H1 (cell line): ENCODE measurements at regions not wholly inside any gene's neighbourhood (a gene's known extent, or its start where the extent isn't known, plus 50 kb on each side); places are given as distances from the start of the nearest gene placed in this dataset.

ENCODE experiments used
- CTCF ChIA-PET: fragments of 300-600 bp; sonication (Branson Sonifier 250); formaldehyde crosslinking; loops from one replicate; lab custom pipeline; 2021; ENCODE audit not compliant: partially characterized antibody; lab: Charles Lee
- POLR2A ChIA-PET: fragments of 300-600 bp; sonication (Branson Sonifier 250); formaldehyde crosslinking; loops from one replicate; lab custom pipeline; 2021; ENCODE audit warnings: inconsistent platforms; ENCODE audit not compliant: partially characterized antibody; lab: Charles Lee
- DNase-seq, 2 experiments: peaks; one replicate each; pipeline versions ENCODE4 v3.0.0 to v3.0.0-alpha.2; 2010 to 2022; ENCODE audit warnings: low spot score in 2 of 2, low read depth in 1 of 2, mixed read lengths in 1 of 2
- FAIRE-seq: peaks from 2 replicates; lab custom pipeline; 2011; peaks lifted over from hg19 to GRCh38; lab: Jason Lieb, UNC
- H2AFZ ChIP-seq: 2 replicates; pipeline ENCODE4 v1.8.1; 2012; ENCODE audit warnings: low read length, inconsistent platforms
- H2AK5ac ChIP-seq: 2 replicates; pipeline ENCODE4 v1.6.1; 2013; ENCODE audit warnings: low read depth, low read length
- H2BK120ac ChIP-seq: replicated peaks from 2 replicates; pipeline ENCODE3; 2013; ENCODE audit warnings: low read depth, low read length, inconsistent platforms
- H2BK12ac ChIP-seq: 2 replicates; pipeline ENCODE4 v1.6.1; 2013; ENCODE audit warnings: low read depth, low read length
- H2BK15ac ChIP-seq: 2 replicates; pipeline ENCODE4 v1.6.1; 2013; ENCODE audit warnings: low read length
- H2BK20ac ChIP-seq: 2 replicates; pipeline ENCODE4 v1.6.1; 2013; ENCODE audit warnings: low read length
- H2BK5ac ChIP-seq: 2 replicates; pipeline ENCODE4 v1.6.1; 2013; ENCODE audit warnings: low read depth, low read length
- H3K14ac ChIP-seq: 2 replicates; pipeline ENCODE4 v1.6.1; 2013; ENCODE audit warnings: inconsistent platforms; ENCODE audit not compliant: insufficient read length
- H3K18ac ChIP-seq: 2 replicates; pipeline ENCODE4 v1.6.1; 2013; ENCODE audit warnings: low read length; ENCODE audit errors: extremely low read depth
- H3K23ac ChIP-seq: 2 replicates; pipeline ENCODE4 v1.6.1; 2013; ENCODE audit warnings: inconsistent platforms; ENCODE audit not compliant: insufficient read length
- H3K23me2 ChIP-seq: 2 replicates; pipeline ENCODE4 v1.6.1; 2013; ENCODE audit warnings: low read depth, low read length
- H3K27ac ChIP-seq: 2 replicates; pipeline ENCODE4 v1.6.1; 2011; ENCODE audit warnings: low read depth, low read length, inconsistent platforms
- H3K27me3 ChIP-seq, 4 experiments: replicated peaks in 1 of 4; 1 replicate in 1 of 4; 2 replicates in 3 of 4; pipeline versions ENCODE4 v1.6.1 to v1.8.1; 2011 to 2013; ENCODE audit warnings: low read length in 3 of 4, mild to moderate bottlenecking in 3 of 4, inconsistent platforms in 2 of 4, mixed read lengths in 2 of 4, moderate library complexity in 1 of 4; ENCODE audit not compliant: control insufficient read depth in 3 of 4, insufficient read depth in 3 of 4; ENCODE audit errors: extremely low read depth in 1 of 4
- H3K36me3 ChIP-seq, 4 experiments: 2 replicates each; pipeline versions ENCODE4 v1.6.1 to v1.8.1; 2011 to 2013; ENCODE audit warnings: mild to moderate bottlenecking in 4 of 4, low read length in 3 of 4, moderate library complexity in 2 of 4, control low read depth in 1 of 4, inconsistent platforms in 1 of 4; ENCODE audit not compliant: insufficient read depth in 4 of 4, control insufficient read depth in 2 of 4
- H3K4ac ChIP-seq: replicated peaks from 2 replicates; pipeline ENCODE3; 2013; ENCODE audit warnings: low read length, low read depth, mixed read lengths, inconsistent platforms; ENCODE audit not compliant: insufficient read length
- H3K4me1 ChIP-seq, 4 experiments: replicated peaks in 1 of 4; 1 replicate in 1 of 4; 2 replicates in 3 of 4; pipeline versions ENCODE4 v1.6.1 to v1.8.1; 2011 to 2013; ENCODE audit warnings: low read length in 3 of 4, inconsistent platforms in 2 of 4, mixed read lengths in 1 of 4; ENCODE audit not compliant: insufficient read depth in 4 of 4, control insufficient read depth in 3 of 4
- H3K4me2 ChIP-seq, 2 experiments: 2 replicates each; pipeline versions ENCODE4 v1.6.1 to v1.8.1; 2011 to 2013; ENCODE audit warnings: low read depth in 2 of 2, low read length in 2 of 2, control low read depth in 1 of 2, inconsistent platforms in 1 of 2, mild to moderate bottlenecking in 1 of 2; ENCODE audit not compliant: insufficient read depth in 1 of 2
- H3K4me3 ChIP-seq, 4 experiments: fragments of 200-600, 300-600 bp in 1 of 4; sonication (generic), shearing (Covaris generic), sonication (Bioruptor Twin) in 1 of 4; 2 replicates each; pipeline versions ENCODE4 v1.5.1 to v1.8.1; 2011 to 2016; ENCODE audit warnings: low read length in 4 of 4, low read depth in 3 of 4, control low read depth in 2 of 4, inconsistent platforms in 2 of 4, mild to moderate bottlenecking in 2 of 4, mixed read lengths in 1 of 4, moderate library complexity in 1 of 4; ENCODE audit not compliant: insufficient read depth in 2 of 4; ENCODE audit errors: extremely low read depth in 1 of 4
- H3K56ac ChIP-seq: replicated peaks from 2 replicates; pipeline ENCODE3; 2013; ENCODE audit warnings: low read depth, mild to moderate bottlenecking, mixed read lengths, low read length, inconsistent platforms; ENCODE audit not compliant: insufficient read length
- H3K79me1 ChIP-seq: 2 replicates; pipeline ENCODE4 v1.6.1; 2013; ENCODE audit warnings: low read depth, low read length, control low read depth
- H3K79me2 ChIP-seq, 2 experiments: 2 replicates each; pipeline versions ENCODE4 v1.6.1 to v1.8.1; 2012 to 2013; ENCODE audit warnings: low read length in 2 of 2, mild to moderate bottlenecking in 2 of 2, inconsistent platforms in 1 of 2; ENCODE audit not compliant: insufficient read depth in 2 of 2, control insufficient read depth in 1 of 2
- H3K9ac ChIP-seq, 4 experiments: replicated peaks in 1 of 4; 1 replicate in 1 of 4; 2 replicates in 3 of 4; pipeline versions ENCODE4 v1.6.1 to v1.8.1; 2011 to 2013; ENCODE audit warnings: low read depth in 3 of 4, low read length in 3 of 4, control low read depth in 2 of 4, mild to moderate bottlenecking in 2 of 4, moderate library complexity in 2 of 4, inconsistent platforms in 1 of 4; ENCODE audit errors: extremely low read depth in 1 of 4
- H3K9me3 ChIP-seq, 2 experiments: 2 replicates each; pipeline versions ENCODE4 v1.6.1 to v1.8.1; 2012 to 2013; ENCODE audit warnings: mild to moderate bottlenecking in 2 of 2, moderate library complexity in 2 of 2, control low read depth in 1 of 2, inconsistent platforms in 1 of 2, low read depth in 1 of 2, low read length in 1 of 2, mixed read lengths in 1 of 2; ENCODE audit not compliant: insufficient read depth in 2 of 2
- H4K20me1 ChIP-seq, 2 experiments: replicated peaks in 1 of 2; 2 replicates each; pipeline versions ENCODE3 to v1.8.1; 2011 to 2013; ENCODE audit warnings: inconsistent platforms in 2 of 2, low read length in 2 of 2, mild to moderate bottlenecking in 1 of 2; ENCODE audit not compliant: insufficient read depth in 2 of 2, control insufficient read depth in 1 of 2
- H4K5ac ChIP-seq: 2 replicates; pipeline ENCODE4 v1.6.1; 2013; ENCODE audit warnings: low read length, low read depth, mixed read lengths, inconsistent platforms; ENCODE audit not compliant: insufficient read length
- H4K8ac ChIP-seq: 2 replicates; pipeline ENCODE4 v1.8.0; 2013; ENCODE audit warnings: mild to moderate bottlenecking, moderate library complexity, low read length, inconsistent platforms; ENCODE audit not compliant: insufficient read depth; ENCODE audit errors: extremely low read depth
- H4K91ac ChIP-seq: replicated peaks from 2 replicates; pipeline ENCODE3; 2013; ENCODE audit warnings: low read length, mixed read lengths, inconsistent platforms; ENCODE audit not compliant: insufficient read length
- CBX5 ChIP-seq: fragments of 300-800, 300-1000 bp; sonication (generic); IDR thresholded peaks from 2 replicates; pipeline ENCODE4 v1.7.1; 2016; ENCODE audit warnings: antibody characterized with exemption, low read length, low read depth
- CBX8 ChIP-seq: fragments of 300-800, 300-1000 bp; sonication (generic); IDR thresholded peaks from 2 replicates; pipeline ENCODE4 v1.7.1; 2016; ENCODE audit warnings: low read depth, low read length, borderline replicate concordance
- CEBPB ChIP-seq: IDR thresholded peaks from 2 replicates; pipeline ENCODE4 v1.6.1; 2012; ENCODE audit warnings: low read depth, low read length
- CTBP2 ChIP-seq: IDR thresholded peaks from 2 replicates; pipeline ENCODE4 v1.7.0; 2011; ENCODE audit warnings: borderline replicate concordance, mild to moderate bottlenecking, moderate library complexity, mixed read lengths, low read length; ENCODE audit not compliant: insufficient read depth, insufficient read length
- EZH2 ChIP-seq: fragments of 200-600 bp; sonication (generic); IDR thresholded peaks from 2 replicates; pipeline ENCODE4 v1.7.1; 2012; ENCODE audit warnings: low read depth, mild to moderate bottlenecking, moderate library complexity, low read length, inconsistent platforms; ENCODE audit not compliant: severe bottlenecking
- FOSL1 ChIP-seq: IDR thresholded peaks from 2 replicates; pipeline ENCODE4 v1.6.1; 2011; ENCODE audit warnings: mild to moderate bottlenecking, low read depth, low read length, moderate library complexity; ENCODE audit not compliant: insufficient read depth
- GTF2F1 ChIP-seq: IDR thresholded peaks from 2 replicates; pipeline ENCODE4 v1.6.1; 2012; ENCODE audit warnings: low read depth, low read length, improper control_type of control experiment, borderline replicate concordance
- JUND ChIP-seq: IDR thresholded peaks from 2 replicates; pipeline ENCODE4 v1.6.1; 2011; ENCODE audit warnings: mild to moderate bottlenecking, improper control_type of control experiment, low read length
- TBP ChIP-seq: IDR thresholded peaks from 2 replicates; pipeline ENCODE4 v1.6.1; 2011; ENCODE audit warnings: low read depth, low read length, improper control_type of control experiment
- WGBS, 2 experiments: shearing (Covaris generic) in 1 of 2; methylation state at CpG; one replicate each; pipeline versions ENCODE4 v1.1.6 to v1.1.7; 2013 to 2015; ENCODE audit warnings: low lambda C conversion rate in 2 of 2, mixed read lengths in 2 of 2, inconsistent platforms in 1 of 2, low coverage in 1 of 2, missing lambda C conversion rate in 1 of 2; ENCODE audit not compliant: insufficient replicate concordance in 2 of 2, insufficient coverage in 1 of 2, insufficient read length in 1 of 2; ENCODE audit errors: extremely low coverage in 1 of 2, missing lambda C conversion rate in 1 of 2; 5-methylcytosine and 5-hydroxymethylcytosine counted together

DNA sequence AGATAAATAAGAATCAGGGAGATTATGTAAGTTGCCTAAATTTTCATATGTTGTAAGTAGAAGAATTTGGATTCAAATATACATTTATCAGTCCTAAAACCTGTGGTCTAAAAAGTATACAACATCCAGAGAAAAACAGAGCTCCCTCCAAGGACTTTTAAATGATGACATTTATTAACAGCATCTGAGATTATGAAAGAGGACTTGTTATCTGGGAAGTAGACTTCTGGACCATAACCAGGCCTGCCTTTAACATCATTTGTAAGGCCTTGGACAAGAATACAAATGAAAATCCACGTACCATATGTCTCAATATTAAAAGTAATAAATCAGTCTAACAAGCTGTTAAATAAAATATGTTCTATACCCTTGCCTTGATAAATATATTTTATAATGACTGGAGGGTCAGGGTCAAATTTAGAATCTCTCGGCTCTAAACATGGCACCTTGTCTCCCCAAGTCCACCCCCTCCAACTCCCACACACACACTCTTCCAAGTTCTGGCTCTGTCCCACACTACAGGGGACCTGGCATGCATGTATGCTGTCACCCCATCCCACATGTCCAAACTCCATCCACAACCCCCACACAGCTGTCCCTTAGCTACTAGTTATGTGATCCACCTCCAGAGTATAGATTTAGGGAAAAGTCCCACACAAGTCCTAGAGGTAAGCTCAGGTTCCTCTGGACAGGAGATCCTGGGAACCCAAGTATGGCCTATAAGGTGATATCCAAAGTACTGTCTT is 382.6 kb downstream of the CDH2 start:
- no peak overlapping the region for H2BK20ac ChIP-seq
- H3K14ac ChIP-seq, result no peak overlapping the region
- no peak overlapping the region for H2BK5ac ChIP-seq
- H2AK5ac ChIP-seq, result no peak overlapping the region
- H3K36me3 ChIP-seq, result no peaks in the 10 kb centered on the region
- H2BK120ac ChIP-seq, result no peak overlapping the region
- H4K8ac ChIP-seq, result no peak overlapping the region
- H3K27me3 ChIP-seq, result no peaks in the 10 kb centered on the region
- no peak overlapping the region for H3K4me3 ChIP-seq
- H3K9me3 ChIP-seq, result no peaks in the 10 kb centered on the region
- H4K20me1 ChIP-seq, result no peaks in the 10 kb centered on the region
- CTCF ChIA-PET, result interaction anchor here (1.2 kb wide), 1 partner anchor 15 kb away, joined by 3 read pairs; no protein-coding TSS in a partner anchor
- H3K27ac ChIP-seq, result no peak overlapping the region
- POLR2A ChIA-PET, result no interaction called here
- H3K56ac ChIP-seq, result no peak overlapping the region
- H4K5ac ChIP-seq, result no peak overlapping the region
- no peak for TF ChIP-seq FOSL1
- no peak for TF ChIP-seq GTF2F1
- no peak for TF ChIP-seq JUND
- no peak for TF ChIP-seq CBX8
- TF ChIP-seq CBX5, result no peak
- TF ChIP-seq CTBP2, result no peak
- no peak for TF ChIP-seq TBP
- TF ChIP-seq EZH2, result no peak
- no peak for TF ChIP-seq CEBPB
- no peaks in the 10 kb centered on the region for H3K23me2 ChIP-seq
- no peaks in the 10 kb centered on the region for H3K79me1 ChIP-seq
- H2BK15ac ChIP-seq, result no peak overlapping the region
- H2BK12ac ChIP-seq, result no peak overlapping the region
- H2AFZ ChIP-seq, result no peak overlapping the region
- H3K18ac ChIP-seq, result no peak overlapping the region
- FAIRE-seq, result no peak
- no peak overlapping the region for H4K91ac ChIP-seq
- WGBS, 2 experiments, result 90% methylated on average over 2 of the region's 2 CpGs; no CpG with 5 or more reads in 1 of the 2 experiments
- H3K4me1 ChIP-seq, result no peaks in the 10 kb centered on the region; a peak in 1 of 7 replicates
- no peak overlapping the region for H3K4me2 ChIP-seq
- H3K79me2 ChIP-seq, result no peaks in the 10 kb centered on the region
- H3K23ac ChIP-seq, result no peak overlapping the region
- H3K9ac ChIP-seq, result no peak overlapping the region
- H3K4ac ChIP-seq, result no peak overlapping the region
- DNase-seq, result no peak
